ENCODE measurements at regions not wholly inside any gene's neighbourhood (a gene's known extent, or its start where the extent isn't known, plus 50 kb on each side); places are given as distances from the start of the nearest gene placed in this dataset.

DNA sequence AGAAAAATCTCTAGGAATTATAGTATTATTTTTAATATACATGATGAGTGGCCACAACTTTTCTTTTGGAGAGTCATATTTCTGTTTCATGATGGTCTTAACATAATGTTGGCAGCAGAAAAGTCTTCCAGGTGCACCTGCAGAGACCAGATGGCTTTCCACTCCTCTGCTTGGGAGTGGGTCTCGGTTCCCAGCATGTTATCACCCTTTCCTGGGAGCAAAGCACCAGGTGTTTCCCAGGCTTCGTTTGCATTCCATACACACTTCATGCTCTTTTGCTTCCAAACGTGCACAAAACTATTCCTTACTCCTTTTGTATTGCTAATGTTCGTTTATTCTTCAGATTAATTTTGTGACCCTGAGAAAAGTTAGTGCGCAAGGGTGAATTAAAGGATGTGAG lies 305.2 kb downstream of the CDH2 start:
- no peak for DNase-seq (ENCODE audit: extremely low spot score, unreplicated experiment)
- Mint-ChIP-seq H3K27me3 (ENCODE audit: unreplicated experiment) (no peaks in the 10 kb centered on the region), H3K4me1 (ENCODE audit: unreplicated experiment) (no peaks in the 10 kb centered on the region), H3K4me3 (ENCODE audit: unreplicated experiment) (no peak overlapping the region), H3K27ac (ENCODE audit: unreplicated experiment) (no peak overlapping the region), H3K36me3 (ENCODE audit: unreplicated experiment) (no peaks in the 10 kb centered on the region), H3K9me3 (ENCODE audit: unreplicated experiment) (no peaks in the 10 kb centered on the region)
- TF ChIP-seq CTCF (IDR thresholded peaks at IDR 0.05), result no peak

DNA sequence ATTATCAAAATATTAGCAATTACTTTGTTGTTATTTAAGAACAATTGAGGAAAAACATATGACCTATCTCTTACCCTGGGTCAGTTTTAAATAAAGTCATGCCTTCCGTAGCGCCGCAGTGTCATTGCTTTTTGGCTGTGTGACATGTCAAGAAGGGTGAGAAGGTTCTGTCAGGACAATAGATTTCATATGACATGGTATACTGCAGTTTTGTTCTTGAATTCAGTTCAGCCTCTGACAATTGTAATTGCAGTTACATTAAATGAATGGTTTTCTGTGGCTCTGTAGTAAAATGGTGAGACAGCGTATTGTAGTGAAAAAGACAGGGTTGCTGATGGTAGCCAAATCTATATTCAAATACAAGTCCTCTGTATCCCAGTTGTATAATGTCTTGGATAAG lies 307.2 kb downstream of the CDH2 start:
- no peak overlapping the region for H3K27ac Mint-ChIP-seq (ENCODE audit: unreplicated experiment)
- H3K27me3 Mint-ChIP-seq (ENCODE audit: unreplicated experiment), result no peaks in the 10 kb centered on the region
- H3K4me3 Mint-ChIP-seq (ENCODE audit: unreplicated experiment), result no peak overlapping the region
- H3K36me3 Mint-ChIP-seq (ENCODE audit: unreplicated experiment), result no peaks in the 10 kb centered on the region
- H3K4me1 Mint-ChIP-seq (ENCODE audit: unreplicated experiment), result no peaks in the 10 kb centered on the region
- DNase-seq (ENCODE audit: extremely low spot score, unreplicated experiment), result no peak
- TF ChIP-seq CTCF (IDR thresholded peaks at IDR 0.05), result no peak
- no peaks in the 10 kb centered on the region for H3K9me3 Mint-ChIP-seq (ENCODE audit: unreplicated experiment)

GRCh38 chr18:27865431-27865830 lies 311.5 kb downstream of the CDH2 start:
- Mint-ChIP-seq H3K36me3 (ENCODE audit: unreplicated experiment) (no peaks in the 10 kb centered on the region), H3K4me1 (ENCODE audit: unreplicated experiment) (peaks cover 4% of the 10 kb centered on the region), H3K4me3 (ENCODE audit: unreplicated experiment) (no peak overlapping the region), H3K27ac (ENCODE audit: unreplicated experiment) (no peak overlapping the region), H3K9me3 (ENCODE audit: unreplicated experiment) (no peaks in the 10 kb centered on the region), H3K27me3 (ENCODE audit: unreplicated experiment) (no peaks in the 10 kb centered on the region)
- TF ChIP-seq CTCF (IDR thresholded peaks at IDR 0.05), result no peak
- no peak for DNase-seq (ENCODE audit: extremely low spot score, unreplicated experiment)

DNA sequence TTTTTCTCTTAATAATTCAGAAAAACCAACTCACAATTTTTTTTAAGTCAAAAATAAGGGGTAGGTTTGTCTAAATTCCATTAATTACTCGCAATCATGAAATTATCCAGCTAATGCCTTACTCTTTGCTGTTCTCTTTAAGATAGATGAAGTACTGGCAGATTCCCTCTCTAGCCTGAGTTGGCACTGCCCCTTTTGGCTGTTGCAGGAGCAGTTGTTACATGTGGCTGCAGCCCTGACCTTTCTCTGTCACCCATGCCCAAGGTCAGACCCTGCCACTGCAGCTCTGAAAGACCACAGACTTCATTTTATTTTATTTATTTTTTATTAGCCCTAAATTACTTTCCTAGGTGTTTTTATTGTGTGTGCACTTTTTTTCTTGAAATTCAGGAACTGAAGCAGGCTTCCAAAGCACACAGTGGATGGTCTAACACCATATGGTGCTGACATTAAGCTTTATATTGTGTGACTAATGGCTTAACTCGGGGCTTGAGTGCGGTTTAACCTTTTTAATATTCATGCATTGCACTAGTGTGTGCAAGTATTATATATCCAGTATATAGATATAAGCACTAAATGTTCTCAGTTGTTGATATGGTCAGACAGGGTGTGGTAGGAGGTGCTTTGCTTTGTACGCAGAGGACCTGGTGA lies 313.0 kb downstream of the CDH2 start:
- no peak for TF ChIP-seq CTCF (IDR thresholded peaks at IDR 0.05)
- Mint-ChIP-seq H3K4me3 (ENCODE audit: unreplicated experiment) (no peak overlapping the region), H3K4me1 (ENCODE audit: unreplicated experiment) (peaks cover 4% of the 10 kb centered on the region), H3K9me3 (ENCODE audit: unreplicated experiment) (no peaks in the 10 kb centered on the region), H3K27ac (ENCODE audit: unreplicated experiment) (no peak overlapping the region), H3K27me3 (ENCODE audit: unreplicated experiment) (no peaks in the 10 kb centered on the region), H3K36me3 (ENCODE audit: unreplicated experiment) (no peaks in the 10 kb centered on the region)
- no peak for DNase-seq (ENCODE audit: extremely low spot score, unreplicated experiment)

DNA sequence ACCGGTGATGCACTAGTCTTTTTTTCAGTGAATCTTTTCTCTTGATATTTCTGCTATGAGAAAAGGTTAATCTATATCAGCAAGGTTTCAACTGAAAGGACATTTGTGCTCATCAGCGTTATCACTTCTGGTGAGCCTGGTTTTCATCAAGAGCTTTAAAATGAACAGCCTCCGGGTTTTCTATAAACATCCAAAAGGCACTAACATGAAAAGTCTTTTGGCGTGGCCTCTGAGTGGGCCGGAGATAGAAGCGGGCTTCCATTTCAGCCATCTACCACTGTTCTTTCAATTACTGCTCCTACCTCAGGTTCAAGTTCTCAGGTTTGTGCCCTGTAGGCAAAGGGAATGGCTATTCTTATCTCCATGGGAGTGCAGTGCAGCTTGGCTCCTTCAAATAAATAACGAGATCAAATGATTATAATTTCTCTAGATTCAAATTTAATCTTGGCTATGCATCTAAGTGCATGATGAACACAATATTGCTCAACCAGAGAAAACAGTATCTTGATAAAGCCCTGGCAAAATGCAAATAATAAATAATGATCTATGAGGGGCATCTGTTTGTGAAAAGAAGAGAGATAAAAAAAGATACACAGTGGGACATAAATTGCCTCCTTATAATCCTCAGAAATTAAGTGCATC lies 314.8 kb downstream of the CDH2 start:
- no peak overlapping the region for H3K4me3 Mint-ChIP-seq (ENCODE audit: unreplicated experiment)
- no peak overlapping the region for H3K27ac Mint-ChIP-seq (ENCODE audit: unreplicated experiment)
- TF ChIP-seq CTCF (IDR thresholded peaks at IDR 0.05), result no peak
- no peaks in the 10 kb centered on the region for H3K27me3 Mint-ChIP-seq (ENCODE audit: unreplicated experiment)
- DNase-seq (ENCODE audit: extremely low spot score, unreplicated experiment), result no peak
- peaks cover 4% of the 10 kb centered on the region for H3K4me1 Mint-ChIP-seq (ENCODE audit: unreplicated experiment)
- no peaks in the 10 kb centered on the region for H3K9me3 Mint-ChIP-seq (ENCODE audit: unreplicated experiment)
- no peaks in the 10 kb centered on the region for H3K36me3 Mint-ChIP-seq (ENCODE audit: unreplicated experiment)

Data from osteocyte (in vitro differentiated cells).